H7 (cell line): ENCODE measurements at regions not wholly inside any gene's neighbourhood (a gene's known extent, or its start where the extent isn't known, plus 50 kb on each side); places are given as distances from the start of the nearest gene placed in this dataset.
A peak's percentile ranks its signal among the peaks of the same experiment; 100 is the strongest.

Experiments
- DNase-seq: peaks from one replicate; pipeline ENCODE4 v3.0.0; 2012
- H3K27me3 ChIP-seq: 2 replicates; pipeline ENCODE4 v1.6.0; 2011; ENCODE audit warnings: mild to moderate bottlenecking, low read length; ENCODE audit not compliant: control insufficient read depth, insufficient read depth
- H3K36me3 ChIP-seq: replicated peaks from 2 replicates; pipeline ENCODE4 v1.5.1; 2011; ENCODE audit warnings: low read length; ENCODE audit not compliant: control insufficient read depth, insufficient read depth
- H3K4me3 ChIP-seq: 2 replicates; pipeline ENCODE4 v1.5.1; 2011; ENCODE audit warnings: low read depth, mild to moderate bottlenecking, control low read depth, low read length, moderate library complexity; ENCODE audit not compliant: insufficient read depth

DNA sequence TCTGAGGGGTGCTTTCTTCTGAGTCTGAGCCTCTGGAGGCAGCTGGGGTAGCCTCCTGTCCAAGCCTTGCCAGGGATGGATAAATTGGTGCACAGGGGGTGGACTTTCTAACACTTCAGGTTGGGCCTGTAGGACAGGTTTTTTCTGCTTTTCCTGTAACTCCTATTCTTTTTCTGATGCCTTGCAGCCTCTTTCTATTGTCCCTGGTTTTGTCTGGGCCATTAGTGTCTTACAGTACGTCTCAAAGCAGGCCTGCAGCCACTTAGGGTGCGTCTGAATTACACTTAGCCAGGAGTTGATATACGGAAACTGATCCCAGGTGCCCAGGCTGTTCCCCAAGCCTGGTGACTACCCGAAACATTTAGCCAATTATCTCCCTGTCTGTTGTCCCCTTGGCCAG, 213.3 kb upstream of the HTR2A start:
- DNase-seq: no peak
- Histone ChIP-seq H3K27me3 (no peaks in the 10 kb centered on the region), H3K4me3 (no peak overlapping the region), H3K36me3 (no peaks in the 10 kb centered on the region)

DNA sequence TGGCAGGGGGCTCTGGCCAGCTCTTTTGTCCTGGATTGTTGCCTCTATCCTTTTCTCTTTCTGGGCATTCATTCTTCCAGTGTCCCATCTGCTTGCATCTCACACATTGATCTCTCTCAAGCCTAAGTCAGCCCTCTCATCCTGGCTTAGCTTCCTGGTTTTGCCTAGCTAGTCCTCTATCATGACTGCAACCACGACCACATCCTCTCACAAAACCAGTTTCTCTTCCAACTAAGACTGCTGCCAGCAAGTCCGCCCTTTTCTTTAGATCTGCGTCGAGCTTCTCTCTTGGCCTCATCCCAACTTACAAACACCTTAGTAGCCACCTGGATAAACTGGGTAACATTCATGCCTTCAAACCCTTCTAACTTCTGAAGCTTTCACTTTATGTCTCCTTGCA, 212.2 kb upstream of the HTR2A start:
- Histone ChIP-seq H3K36me3 (no peaks in the 10 kb centered on the region), H3K4me3 (no peak overlapping the region), H3K27me3 (no peaks in the 10 kb centered on the region)
- no peak for DNase-seq

DNA sequence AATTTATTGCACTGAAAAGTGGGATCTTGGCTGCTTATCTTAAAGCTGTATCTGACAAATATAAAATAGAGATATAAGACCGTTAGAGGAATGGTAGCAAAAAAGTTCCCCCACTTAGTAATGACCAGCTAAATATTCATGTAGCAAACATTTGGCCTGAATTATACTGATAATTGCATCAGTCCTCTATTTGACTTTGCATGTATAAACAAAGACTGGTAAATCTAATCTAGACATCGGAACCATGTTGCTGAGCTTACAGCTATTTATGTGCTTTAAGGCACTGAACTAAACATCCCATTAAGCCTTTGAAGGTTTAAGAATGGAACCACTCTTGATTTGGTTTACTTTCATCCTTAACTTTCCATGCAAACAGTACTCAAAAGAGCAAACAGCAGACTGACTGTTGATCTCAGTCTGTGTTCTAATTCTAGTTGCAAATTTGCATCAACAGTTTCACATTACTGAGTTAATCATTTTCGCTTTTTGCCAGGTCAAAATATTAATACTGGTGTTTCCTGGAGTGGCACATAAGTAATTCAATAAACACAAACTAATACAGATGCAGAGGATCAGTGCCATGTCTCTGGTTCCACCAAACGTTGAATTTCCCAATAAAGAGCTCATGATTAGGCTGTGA, 203.5 kb upstream of the HTR2A start:
- Histone ChIP-seq H3K4me3 (no peak overlapping the region), H3K27me3 (no peaks in the 10 kb centered on the region)

DNA sequence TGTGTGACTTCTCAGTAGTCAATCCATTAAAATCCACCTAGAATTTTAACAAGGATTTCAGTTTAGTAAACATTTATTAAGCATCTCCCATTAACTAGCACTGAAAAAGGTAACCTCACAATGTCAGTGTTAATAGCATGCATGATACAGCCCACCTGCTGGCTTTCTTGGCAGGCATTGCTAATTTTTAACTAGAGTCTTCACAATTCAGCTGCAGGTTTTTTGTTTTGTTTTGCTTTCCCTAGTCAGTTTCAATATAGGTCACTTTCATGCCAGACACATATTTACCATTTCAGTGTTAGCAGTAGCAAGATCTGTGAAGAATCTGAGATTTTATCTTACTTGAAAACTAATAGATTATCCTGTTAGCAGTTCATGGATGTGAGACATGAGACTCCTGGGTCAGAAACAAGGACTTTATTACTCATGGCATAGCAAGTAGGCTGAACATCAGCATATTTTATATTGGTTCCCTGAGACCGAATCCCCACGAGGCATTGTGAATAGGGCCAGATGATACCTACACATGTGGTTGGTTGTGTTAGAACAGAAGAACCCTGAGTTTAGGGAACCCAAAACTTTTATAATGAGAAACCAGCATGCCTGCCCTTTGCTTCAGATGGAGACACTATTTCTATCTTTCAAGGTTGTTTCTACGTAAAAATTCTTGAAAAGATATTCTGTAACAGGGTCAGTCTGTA, 198.0 kb upstream of the HTR2A start:
- H3K27me3 ChIP-seq: no peaks in the 10 kb centered on the region
- H3K36me3 ChIP-seq: no peaks in the 10 kb centered on the region
- H3K4me3 ChIP-seq: no peak overlapping the region
- DNase-seq: peak; percentile 10

More for the DNA sequence above, 203.5 kb upstream of the HTR2A start:
- H3K36me3 ChIP-seq: no peaks in the 10 kb centered on the region
- DNase-seq: no peak

DNA sequence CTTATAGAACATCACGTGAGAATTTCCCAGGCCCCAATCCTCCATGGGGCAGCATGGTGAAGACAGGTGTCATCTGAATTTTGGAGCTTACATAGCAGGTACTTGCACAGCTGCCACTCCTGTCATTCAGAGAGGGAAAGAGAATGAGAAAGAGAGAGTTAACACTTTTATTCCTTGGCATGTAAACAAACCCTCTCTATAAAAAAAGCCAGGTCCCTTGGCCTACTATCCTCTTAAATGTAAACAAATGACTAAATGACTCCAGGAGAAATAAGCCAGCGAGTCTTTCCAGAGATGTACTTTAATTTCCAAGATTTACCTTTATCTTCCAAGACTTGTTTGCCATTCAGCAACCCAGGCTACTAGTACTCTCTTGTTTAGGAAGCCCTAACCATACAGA, 195.3 kb upstream of the HTR2A start:
- no peaks in the 10 kb centered on the region for H3K27me3 ChIP-seq
- DNase-seq: no peak
- no peaks in the 10 kb centered on the region for H3K36me3 ChIP-seq

DNA sequence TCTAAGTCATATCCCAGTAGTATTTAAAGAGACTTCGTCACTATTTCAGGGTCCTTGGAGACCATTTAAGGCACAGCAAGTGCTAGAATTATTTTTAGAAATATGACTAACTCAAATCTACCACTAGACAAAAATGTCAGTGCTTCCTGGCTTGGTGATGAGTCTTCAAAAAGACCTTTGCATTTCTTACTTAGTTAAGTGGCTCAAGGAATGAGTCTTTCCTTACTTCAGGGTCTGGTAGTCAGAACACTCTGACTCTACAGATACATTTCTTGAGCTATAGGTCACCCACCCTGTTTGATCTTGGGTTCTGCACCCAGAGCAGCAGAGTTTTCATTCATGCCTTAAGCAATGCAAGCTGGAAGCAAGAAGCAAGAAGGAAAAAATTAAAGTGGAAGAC, 191.0 kb upstream of the HTR2A start:
- H3K36me3 ChIP-seq: no peaks in the 10 kb centered on the region
- H3K4me3 ChIP-seq: no peak overlapping the region
- H3K27me3 ChIP-seq: no peaks in the 10 kb centered on the region
- no peak for DNase-seq

More for the DNA sequence above, 195.3 kb upstream of the HTR2A start:
- H3K4me3 ChIP-seq: no peak overlapping the region

DNA sequence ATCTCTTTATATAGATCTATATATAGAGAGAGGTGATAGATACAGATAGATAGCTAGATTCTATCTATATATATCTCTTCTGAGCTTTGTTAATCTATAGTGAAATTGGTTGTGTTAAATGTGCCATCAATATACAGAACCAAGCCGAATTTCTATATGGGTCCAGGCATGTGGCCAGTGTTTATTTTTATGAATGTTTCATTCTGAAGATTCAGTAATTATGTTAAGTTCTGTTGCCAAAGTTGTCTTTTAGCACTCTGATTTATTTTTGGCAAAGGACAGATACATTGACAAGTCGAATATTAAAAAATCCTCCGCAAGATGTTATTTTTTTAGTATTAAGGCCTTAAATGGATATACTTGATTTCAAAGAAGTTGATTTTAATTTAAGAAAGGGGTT, 190.4 kb upstream of the HTR2A start:
- Histone ChIP-seq H3K27me3 (no peaks in the 10 kb centered on the region), H3K36me3 (no peaks in the 10 kb centered on the region), H3K4me3 (no peak overlapping the region)
- no peak for DNase-seq

DNA sequence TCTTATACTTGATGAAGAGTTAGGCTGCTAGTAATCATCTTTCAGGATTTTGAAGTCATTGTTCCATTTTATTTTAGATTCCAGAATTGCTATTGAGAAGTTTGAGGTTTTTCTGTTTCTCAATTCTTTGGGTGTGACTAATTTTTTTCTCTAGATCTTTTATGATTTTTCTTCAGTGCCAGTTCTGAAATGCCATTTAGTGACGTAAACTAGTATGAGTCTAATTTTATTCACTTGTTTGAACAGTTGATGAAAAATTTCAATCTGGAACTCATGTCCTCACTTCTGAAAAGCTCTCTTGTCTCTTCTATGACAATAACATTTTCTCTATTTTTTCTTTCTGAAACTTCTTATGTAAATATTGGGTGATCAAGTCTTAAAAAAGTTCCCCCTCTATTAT, 188.5 kb upstream of the HTR2A start:
- Histone ChIP-seq H3K27me3 (no peaks in the 10 kb centered on the region), H3K4me3 (no peak overlapping the region), H3K36me3 (no peaks in the 10 kb centered on the region)
- no peak for DNase-seq

DNA sequence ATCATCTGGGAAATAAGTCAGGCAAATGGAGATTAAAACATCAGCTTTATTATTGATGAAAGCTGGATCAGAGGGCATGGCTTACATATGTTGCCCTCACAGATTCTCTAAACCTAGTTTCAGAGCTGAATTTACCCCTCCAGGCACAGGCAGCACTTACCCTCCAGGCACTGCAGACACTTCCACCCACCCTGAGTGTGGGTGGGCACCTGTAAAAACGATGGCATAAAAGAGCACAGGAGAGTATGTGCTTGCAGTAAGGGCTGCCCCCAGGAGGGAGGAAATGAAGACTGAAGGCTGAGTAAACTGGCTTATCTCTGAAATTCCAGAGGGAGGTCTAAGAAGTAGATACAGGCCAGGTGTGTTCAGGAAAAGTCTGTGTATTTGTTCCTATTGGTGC, 185.0 kb upstream of the HTR2A start:
- no peak overlapping the region for H3K4me3 ChIP-seq
- no peaks in the 10 kb centered on the region for H3K27me3 ChIP-seq
- H3K36me3 ChIP-seq: no peaks in the 10 kb centered on the region
- DNase-seq: no peak

DNA sequence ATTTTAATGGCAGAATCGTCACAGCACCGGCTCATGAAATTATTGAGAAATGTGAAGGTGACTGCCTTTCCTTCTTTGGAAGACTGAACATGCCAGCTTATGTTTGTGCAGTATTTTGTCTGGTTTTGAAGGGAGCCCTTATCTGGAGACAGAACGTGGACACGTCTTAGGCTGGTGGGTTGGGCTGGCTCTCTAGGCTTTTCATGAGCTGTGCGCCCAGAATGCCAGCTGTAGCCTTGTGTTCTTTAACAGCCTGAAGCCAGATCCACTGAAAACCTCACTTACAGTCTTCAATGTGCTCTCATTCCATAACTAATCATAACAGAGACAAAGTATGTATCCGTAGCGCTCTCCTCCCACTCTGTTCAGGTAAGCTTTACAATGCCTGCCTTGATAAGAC, 184.4 kb upstream of the HTR2A start:
- no peak for DNase-seq
- H3K36me3 ChIP-seq: no peaks in the 10 kb centered on the region

DNA sequence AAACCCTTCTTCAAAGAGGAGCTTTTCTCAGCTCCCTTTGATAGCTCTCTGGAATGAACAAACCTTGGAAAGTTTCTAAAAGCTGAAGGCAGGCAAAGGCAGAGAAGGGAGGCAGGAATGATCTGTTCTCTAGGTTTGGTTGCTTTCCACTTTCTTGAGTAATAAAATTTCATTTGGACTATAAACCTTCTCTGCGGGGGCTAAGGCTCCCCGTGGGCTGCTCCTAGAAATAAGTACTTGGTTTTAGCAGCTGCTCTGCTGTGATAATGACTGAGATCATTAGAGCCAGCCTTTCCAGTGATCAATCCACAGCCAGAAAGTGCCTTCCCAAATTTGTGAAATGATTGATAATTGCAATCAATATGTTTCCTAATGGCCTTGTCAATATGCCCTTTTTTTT, 183.8 kb upstream of the HTR2A start:
- H3K36me3 ChIP-seq: no peaks in the 10 kb centered on the region
- no peak for DNase-seq
- no peak overlapping the region for H3K4me3 ChIP-seq
- H3K27me3 ChIP-seq: no peaks in the 10 kb centered on the region

More for the DNA sequence above, 184.4 kb upstream of the HTR2A start:
- Histone ChIP-seq H3K4me3 (no peak overlapping the region), H3K27me3 (no peaks in the 10 kb centered on the region)

DNA sequence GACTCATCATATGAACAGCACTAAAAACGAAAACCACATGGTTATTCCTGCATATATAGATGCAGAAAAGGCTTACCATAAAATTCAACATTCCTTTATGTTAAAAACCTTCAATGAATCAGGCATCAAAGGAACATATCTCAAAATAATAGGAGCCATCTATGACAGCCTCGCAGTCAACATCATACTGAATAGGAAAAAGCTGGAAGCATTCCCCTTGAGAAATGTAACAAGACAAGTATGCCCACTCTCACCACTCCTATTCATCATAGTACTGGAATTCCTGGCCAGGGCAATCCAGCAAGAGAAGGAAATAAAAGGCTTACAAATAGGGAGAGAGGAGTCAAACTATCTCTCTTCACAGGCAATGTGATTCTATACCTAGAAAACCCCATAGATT, 179.6 kb upstream of the HTR2A start:
- Histone ChIP-seq H3K27me3 (no peaks in the 10 kb centered on the region), H3K36me3 (no peaks in the 10 kb centered on the region), H3K4me3 (no peak overlapping the region)
- DNase-seq: no peak

DNA sequence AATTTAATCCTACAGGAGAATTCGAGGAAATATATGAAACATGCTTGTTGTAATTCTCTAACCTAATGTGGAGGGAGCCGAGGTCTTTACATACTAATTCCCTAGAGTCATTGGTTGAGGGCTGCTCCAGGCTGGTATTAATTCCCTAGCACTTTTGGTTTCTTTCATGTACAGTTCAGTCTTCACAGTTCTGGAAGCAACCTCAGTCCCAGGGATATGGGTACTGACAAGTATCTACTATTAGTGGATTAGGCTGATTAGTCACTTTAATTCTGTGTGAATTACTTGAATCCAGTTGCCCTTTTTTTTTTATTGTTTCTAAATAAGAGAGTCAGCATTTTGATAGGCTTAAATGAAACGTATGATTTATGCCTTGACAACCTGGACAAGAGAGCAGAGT, 172.3 kb upstream of the HTR2A start:
- Histone ChIP-seq H3K4me3 (no peak overlapping the region), H3K27me3 (no peaks in the 10 kb centered on the region), H3K36me3 (no peaks in the 10 kb centered on the region)
- no peak for DNase-seq

DNA sequence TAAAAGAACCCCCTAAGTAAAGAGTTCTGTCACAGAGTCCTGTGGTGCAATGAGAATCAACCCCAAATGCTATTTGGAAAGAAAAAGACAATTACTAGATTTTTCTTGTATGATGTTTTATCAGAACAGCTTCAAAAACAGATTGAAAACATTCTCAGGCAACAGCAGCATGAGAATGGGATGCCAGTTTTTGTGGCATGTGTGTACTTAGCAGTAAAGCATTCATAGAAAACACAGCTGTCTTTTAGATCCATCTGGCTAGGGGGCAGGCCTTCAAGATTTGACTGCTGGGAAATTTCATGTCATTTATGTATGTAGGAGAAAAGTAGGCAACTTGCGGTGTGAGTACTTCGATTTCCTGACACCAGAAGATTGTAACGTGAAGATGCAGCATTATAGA, 170.5 kb upstream of the HTR2A start:
- H3K27me3 ChIP-seq: no peaks in the 10 kb centered on the region
- H3K36me3 ChIP-seq: no peaks in the 10 kb centered on the region

DNA sequence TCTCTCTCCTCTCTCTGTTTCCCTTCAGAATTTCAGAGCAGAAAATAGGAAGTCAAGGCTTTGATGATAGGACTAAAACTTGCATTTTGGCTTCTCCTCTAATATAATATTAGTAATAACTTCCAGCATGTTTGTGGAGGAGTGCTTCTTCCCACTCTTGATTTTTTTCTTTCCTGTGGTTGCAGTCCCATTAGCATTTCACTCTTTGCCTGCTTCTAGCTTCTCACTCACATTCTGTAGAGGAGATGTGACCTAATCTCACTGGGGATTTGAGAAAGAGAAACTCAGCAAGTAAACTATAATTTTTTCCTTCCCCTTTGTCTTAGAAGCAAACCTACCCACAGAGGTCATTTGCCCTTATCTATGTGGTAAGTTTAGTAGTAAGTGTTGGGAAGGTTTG, 169.4 kb upstream of the HTR2A start:
- Histone ChIP-seq H3K27me3 (no peaks in the 10 kb centered on the region), H3K36me3 (no peaks in the 10 kb centered on the region), H3K4me3 (no peak overlapping the region)
- DNase-seq: no peak

More for the DNA sequence above, 170.5 kb upstream of the HTR2A start:
- no peak overlapping the region for H3K4me3 ChIP-seq
- DNase-seq: no peak
